ENCODE measurements at regions not wholly inside any gene's neighbourhood (a gene's known extent, or its start where the extent isn't known, plus 50 kb on each side); places are given as distances from the start of the nearest gene placed in this dataset.

GRCh38 chr4:124904723-124905388 is 192.3 kb upstream of the ANKRD50 start:
- ChIA-PET CTCF (no interaction called here), POLR2A (no interaction called here)

GRCh38 chr4:124903995-124904722 is 191.6 kb upstream of the ANKRD50 start:
- POLR2A ChIA-PET, result no interaction called here
- CTCF ChIA-PET, result no interaction called here

- POLR2A ChIA-PET, result no interaction called here
- CTCF ChIA-PET, result no interaction called here
These were observed 189.5 kb upstream of the ANKRD50 start for GRCh38 chr4:124902001-124902515.

GRCh38 chr4:124899997-124900396 is 187.5 kb upstream of the ANKRD50 start:
- ChIA-PET POLR2A (no interaction called here), CTCF (no interaction called here)

- CTCF ChIA-PET, result no interaction called here
These were observed 178.0 kb upstream of the ANKRD50 start for GRCh38 chr4:124890522-124890921.

GRCh38 chr4:124887739-124888138 is 175.2 kb upstream of the ANKRD50 start:
- POLR2A ChIA-PET, result no interaction called here
- CTCF ChIA-PET, result no interaction called here

More at GRCh38 chr4:124890522-124890921, 178.0 kb upstream of the ANKRD50 start:
- POLR2A ChIA-PET, result no interaction called here

GRCh38 chr4:124884316-124884715 is 171.8 kb upstream of the ANKRD50 start:
- POLR2A ChIA-PET, result no interaction called here
- CTCF ChIA-PET, result no interaction called here

- ChIA-PET CTCF (no interaction called here), POLR2A (no interaction called here)
These were observed 171.1 kb upstream of the ANKRD50 start for GRCh38 chr4:124883632-124884031.

GRCh38 chr4:124879195-124879594 is 166.7 kb upstream of the ANKRD50 start:
- ChIA-PET CTCF (no interaction called here), POLR2A (no interaction called here)

GRCh38 chr4:124874172-124874450 is 161.6 kb upstream of the ANKRD50 start:
- ChIA-PET CTCF (no interaction called here), POLR2A (no interaction called here)

GRCh38 chr4:124873361-124874171 is 161.0 kb upstream of the ANKRD50 start:
- ChIA-PET CTCF (no interaction called here), POLR2A (no interaction called here)

GRCh38 chr4:124872659-124873058 is 160.1 kb upstream of the ANKRD50 start:
- POLR2A ChIA-PET, result no interaction called here
- CTCF ChIA-PET, result no interaction called here

GRCh38 chr4:124869961-124870495 is 157.5 kb upstream of the ANKRD50 start:
- CTCF ChIA-PET, result no interaction called here
- POLR2A ChIA-PET, result no interaction called here

GRCh38 chr4:124868495-124868894 is 156.0 kb upstream of the ANKRD50 start:
- CTCF ChIA-PET, result no interaction called here

GRCh38 chr4:124867536-124867935 is 155.0 kb upstream of the ANKRD50 start:
- CTCF ChIA-PET, result no interaction called here
- POLR2A ChIA-PET, result no interaction called here

More at GRCh38 chr4:124868495-124868894, 156.0 kb upstream of the ANKRD50 start:
- POLR2A ChIA-PET, result no interaction called here

- ChIA-PET POLR2A (no interaction called here), CTCF (no interaction called here)
These were observed 153.8 kb upstream of the ANKRD50 start for GRCh38 chr4:124866301-124866700.

GRCh38 chr4:124863040-124863545 is 150.6 kb upstream of the ANKRD50 start:
- POLR2A ChIA-PET, result no interaction called here
- CTCF ChIA-PET, result no interaction called here

- CTCF ChIA-PET, result no interaction called here
- POLR2A ChIA-PET, result no interaction called here
These were observed 149.7 kb upstream of the ANKRD50 start for GRCh38 chr4:124862261-124862660.

- CTCF ChIA-PET, result no interaction called here
- POLR2A ChIA-PET, result no interaction called here
These were observed 149.2 kb upstream of the ANKRD50 start for GRCh38 chr4:124861761-124862160.

GRCh38 chr4:124854968-124855367 is 142.4 kb upstream of the ANKRD50 start:
- CTCF ChIA-PET, result no interaction called here
- POLR2A ChIA-PET, result no interaction called here

GRCh38 chr4:124851741-124852140 is 139.2 kb upstream of the ANKRD50 start:
- ChIA-PET POLR2A (no interaction called here), CTCF (no interaction called here)

All from activated CD8-positive, alpha-beta memory T cell treated with anti-CD3 and anti-CD28 coated beads for 36 hours (primary cell).